ENCODE measurements at regions not wholly inside any gene's neighbourhood (a gene's known extent, or its start where the extent isn't known, plus 50 kb on each side); places are given as distances from the start of the nearest gene placed in this dataset.
"Not testable (repeated sequence)": the region's sequence is repeated elsewhere in the genome, so short reads cannot be mapped to it uniquely, and the experiment has no call there.

DNA sequence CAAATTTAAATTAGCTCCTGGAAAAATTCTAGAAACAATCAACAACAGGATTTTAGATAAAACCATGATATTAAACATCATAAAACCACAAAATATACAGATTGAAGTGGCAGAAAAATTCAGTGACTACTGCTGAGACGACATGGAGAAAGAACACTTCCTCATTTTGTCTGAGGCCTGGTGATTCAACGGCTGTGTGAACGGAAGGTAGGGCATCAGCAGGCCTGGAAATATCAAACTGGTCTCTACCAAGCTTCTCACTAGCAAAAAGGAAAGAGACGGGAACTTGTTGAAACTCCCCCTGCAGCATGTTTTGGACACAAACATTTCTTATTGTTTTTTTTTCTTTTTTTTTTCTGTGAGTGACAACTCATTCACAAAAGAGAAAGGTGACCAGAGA, 58.0 kb upstream of the AHI1 start:
- Histone ChIP-seq H3K27ac (ENCODE audit: low read length) (no peak overlapping the region), H3K4me3 (ENCODE audit: low read length) (no peak overlapping the region), H3K27me3 (replicated peaks; ENCODE audit: insufficient read depth, low read length) (no peaks in the 10 kb centered on the region), H3K9me3 (replicated peaks; ENCODE audit: insufficient read depth, low read length) (no peaks in the 10 kb centered on the region), H3K36me3 (replicated peaks; ENCODE audit: insufficient read depth, low read length) (no peaks in the 10 kb centered on the region), H3K4me2 (ENCODE audit: low read depth, low read length) (no peak overlapping the region), H3K9me2 (replicated peaks; ENCODE audit: insufficient read depth, low read length) (no peaks in the 10 kb centered on the region), H3K9ac (ENCODE audit: low read length) (no peak overlapping the region), H3K4me1 (ENCODE audit: low read length) (no peaks in the 10 kb centered on the region), H2AFZ (ENCODE audit: low read length) (no peak overlapping the region), H3K79me2 (ENCODE audit: low read length) (no peaks in the 10 kb centered on the region), H3F3A (ENCODE audit: insufficient read depth, low read length) (no peaks in the 10 kb centered on the region), H4K20me1 (ENCODE audit: insufficient read depth, low read length) (no peaks in the 10 kb centered on the region)
- TF ChIP-seq EZH2phosphoT487 (IDR thresholded peaks at IDR 0.05; ENCODE audit: low read length), result no peak
- TF ChIP-seq, protein P1, sequence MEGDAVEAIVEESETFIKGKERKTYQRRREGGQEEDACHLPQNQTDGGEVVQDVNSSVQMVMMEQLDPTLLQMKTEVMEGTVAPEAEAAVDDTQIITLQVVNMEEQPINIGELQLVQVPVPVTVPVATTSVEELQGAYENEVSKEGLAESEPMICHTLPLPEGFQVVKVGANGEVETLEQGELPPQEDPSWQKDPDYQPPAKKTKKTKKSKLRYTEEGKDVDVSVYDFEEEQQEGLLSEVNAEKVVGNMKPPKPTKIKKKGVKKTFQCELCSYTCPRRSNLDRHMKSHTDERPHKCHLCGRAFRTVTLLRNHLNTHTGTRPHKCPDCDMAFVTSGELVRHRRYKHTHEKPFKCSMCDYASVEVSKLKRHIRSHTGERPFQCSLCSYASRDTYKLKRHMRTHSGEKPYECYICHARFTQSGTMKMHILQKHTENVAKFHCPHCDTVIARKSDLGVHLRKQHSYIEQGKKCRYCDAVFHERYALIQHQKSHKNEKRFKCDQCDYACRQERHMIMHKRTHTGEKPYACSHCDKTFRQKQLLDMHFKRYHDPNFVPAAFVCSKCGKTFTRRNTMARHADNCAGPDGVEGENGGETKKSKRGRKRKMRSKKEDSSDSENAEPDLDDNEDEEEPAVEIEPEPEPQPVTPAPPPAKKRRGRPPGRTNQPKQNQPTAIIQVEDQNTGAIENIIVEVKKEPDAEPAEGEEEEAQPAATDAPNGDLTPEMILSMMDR (IDR thresholded peaks at IDR 0.05; ENCODE audit: low read length), result no peak
- TF ChIP-seq EZH2 (optimal IDR thresholded peaks at IDR 0.05; ENCODE audit: low read depth, low read length), result no peak
- no peak for DNase-seq

DNA sequence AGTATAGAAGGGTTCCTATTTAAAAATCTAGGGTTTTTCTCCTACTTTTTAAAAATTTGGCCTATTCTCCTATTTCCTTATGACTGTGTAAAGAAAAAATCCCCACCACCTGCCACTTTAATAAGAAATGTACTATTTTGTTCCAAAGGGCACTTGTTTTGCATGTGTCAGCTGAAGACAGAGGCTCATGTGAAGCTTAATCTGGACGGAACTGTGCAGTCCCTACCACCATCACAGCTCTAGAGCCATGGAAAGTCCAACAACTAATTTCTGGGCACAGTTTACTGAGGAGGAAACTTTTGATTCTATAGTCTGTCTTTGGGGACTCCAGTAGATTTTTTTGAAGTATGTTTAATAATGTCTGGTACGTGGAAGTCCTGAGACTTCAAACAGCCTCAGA, 60.0 kb upstream of the AHI1 start:
- Histone ChIP-seq H3K36me3 (replicated peaks; ENCODE audit: insufficient read depth, low read length) (no peaks in the 10 kb centered on the region), H3K4me3 (ENCODE audit: low read length) (no peak overlapping the region), H3K4me1 (ENCODE audit: low read length) (no peaks in the 10 kb centered on the region), H3K9ac (ENCODE audit: low read length) (no peak overlapping the region), H3K27me3 (replicated peaks; ENCODE audit: insufficient read depth, low read length) (no peaks in the 10 kb centered on the region), H3F3A (ENCODE audit: insufficient read depth, low read length) (no peaks in the 10 kb centered on the region), H2AFZ (ENCODE audit: low read length) (no peak overlapping the region), H3K9me2 (replicated peaks; ENCODE audit: insufficient read depth, low read length) (no peaks in the 10 kb centered on the region), H3K79me2 (ENCODE audit: low read length) (no peaks in the 10 kb centered on the region), H3K4me2 (ENCODE audit: low read depth, low read length) (no peak overlapping the region), H4K20me1 (ENCODE audit: insufficient read depth, low read length) (no peaks in the 10 kb centered on the region), H3K9me3 (replicated peaks; ENCODE audit: insufficient read depth, low read length) (no peaks in the 10 kb centered on the region), H3K27ac (ENCODE audit: low read length) (no peak overlapping the region)
- DNase-seq, result no peak
- TF ChIP-seq, protein P1 (IDR thresholded peaks at IDR 0.05; ENCODE audit: low read length), result no peak
- TF ChIP-seq EZH2phosphoT487 (IDR thresholded peaks at IDR 0.05; ENCODE audit: low read length), result no peak
- no peak for TF ChIP-seq EZH2 (optimal IDR thresholded peaks at IDR 0.05; ENCODE audit: low read depth, low read length)

DNA sequence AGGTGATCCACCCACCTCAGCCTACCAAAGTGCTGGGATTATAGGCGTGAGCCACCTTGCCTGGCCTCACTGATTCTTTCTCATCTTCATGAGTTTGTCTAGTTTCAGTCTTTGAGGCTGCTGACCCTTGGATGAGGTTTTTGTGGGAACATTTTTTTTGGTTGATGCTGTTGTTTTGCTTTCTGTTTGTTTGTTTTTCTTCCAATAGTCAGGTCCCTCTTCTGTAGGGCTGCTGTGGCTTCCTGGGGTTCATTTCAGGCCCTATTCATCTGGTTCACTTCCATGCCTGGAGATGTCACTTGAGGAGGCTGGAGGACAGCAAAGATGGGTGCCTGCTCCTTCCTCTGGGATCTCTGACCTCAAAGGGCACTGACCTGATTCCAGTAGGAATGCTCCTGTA, 68.1 kb upstream of the AHI1 start:
- H3K4me1 ChIP-seq (ENCODE audit: low read length); H3K79me2 ChIP-seq (ENCODE audit: low read length); H3K27ac ChIP-seq (ENCODE audit: low read length); H3K9me2 ChIP-seq (replicated peaks; ENCODE audit: insufficient read depth, low read length); H3K27me3 ChIP-seq (replicated peaks; ENCODE audit: insufficient read depth, low read length); H3K4me3 ChIP-seq (ENCODE audit: low read length); H3K4me2 ChIP-seq (ENCODE audit: low read depth, low read length); H3K9me3 ChIP-seq (replicated peaks; ENCODE audit: insufficient read depth, low read length); H3F3A ChIP-seq (ENCODE audit: insufficient read depth, low read length); H3K9ac ChIP-seq (ENCODE audit: low read length); H2AFZ ChIP-seq (ENCODE audit: low read length); H3K36me3 ChIP-seq (replicated peaks; ENCODE audit: insufficient read depth, low read length); H4K20me1 ChIP-seq (ENCODE audit: insufficient read depth, low read length): not testable (repeated sequence)
- DNase-seq, result peak; percentile 14

DNA sequence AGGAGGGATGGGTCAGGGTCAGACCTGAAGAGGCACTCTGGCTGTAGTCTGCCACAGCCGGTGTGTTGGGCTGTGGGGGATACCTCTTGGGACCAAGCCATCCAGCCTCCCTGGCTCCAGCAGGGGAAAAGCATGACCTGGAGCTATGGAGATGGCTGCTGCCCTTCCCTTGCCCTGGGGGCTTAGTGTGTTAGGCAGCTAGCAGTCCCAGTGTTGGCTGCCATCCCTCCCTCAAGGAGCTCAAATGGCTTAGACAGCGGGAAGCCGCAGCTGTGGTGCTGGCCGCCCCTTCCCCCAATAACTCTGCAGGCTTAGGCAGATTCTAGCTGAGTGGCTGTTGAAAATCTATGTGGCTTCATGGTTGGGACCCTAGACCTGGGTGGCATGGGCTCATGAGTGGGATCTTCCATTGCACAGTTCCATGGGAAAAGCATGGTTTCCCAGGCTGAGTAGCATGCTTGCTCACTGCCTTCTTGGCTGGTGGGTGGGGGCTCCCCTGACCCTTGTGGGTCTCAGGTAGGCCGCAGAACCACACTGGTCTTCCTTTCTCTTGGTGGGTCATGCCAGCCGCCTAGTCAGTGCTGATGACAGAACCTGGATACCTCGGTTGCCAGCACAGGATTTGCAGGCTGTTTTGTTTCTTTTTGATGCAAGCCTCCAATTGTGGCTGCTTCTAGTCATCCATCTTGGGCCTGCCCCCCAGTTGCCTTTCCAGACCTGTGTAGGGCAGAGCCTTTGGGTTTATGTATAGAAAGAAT, 69.0 kb upstream of the AHI1 start:
- no peak overlapping the region for H3K27ac ChIP-seq (ENCODE audit: low read length)
- DNase-seq, result no peak
- no peak overlapping the region for H2AFZ ChIP-seq (ENCODE audit: low read length)
- no peaks in the 10 kb centered on the region for H3K36me3 ChIP-seq (replicated peaks; ENCODE audit: insufficient read depth, low read length)
- H3F3A ChIP-seq (ENCODE audit: insufficient read depth, low read length), result no peaks in the 10 kb centered on the region
- no peaks in the 10 kb centered on the region for H3K79me2 ChIP-seq (ENCODE audit: low read length)
- H4K20me1 ChIP-seq (ENCODE audit: insufficient read depth, low read length), result no peaks in the 10 kb centered on the region
- no peak overlapping the region for H3K9ac ChIP-seq (ENCODE audit: low read length)
- no peak overlapping the region for H3K4me3 ChIP-seq (ENCODE audit: low read length)
- H3K4me2 ChIP-seq (ENCODE audit: low read depth, low read length), result no peak overlapping the region
- H3K9me2 ChIP-seq (replicated peaks; ENCODE audit: insufficient read depth, low read length), result no peaks in the 10 kb centered on the region
- no peaks in the 10 kb centered on the region for H3K27me3 ChIP-seq (replicated peaks; ENCODE audit: insufficient read depth, low read length)
- H3K9me3 ChIP-seq (replicated peaks; ENCODE audit: insufficient read depth, low read length), result no peaks in the 10 kb centered on the region
- no peak for TF ChIP-seq EZH2phosphoT487 (IDR thresholded peaks at IDR 0.05; ENCODE audit: low read length)
- no peak for TF ChIP-seq EZH2 (optimal IDR thresholded peaks at IDR 0.05; ENCODE audit: low read depth, low read length)
- TF ChIP-seq, protein P1 (IDR thresholded peaks at IDR 0.05; ENCODE audit: low read length), result no peak
- peaks cover 6% of the 10 kb centered on the region; the same call in 1 of the 2 replicates for H3K4me1 ChIP-seq (ENCODE audit: low read length)
